ENCODE measurements at regions not wholly inside any gene's neighbourhood (a gene's known extent, or its start where the extent isn't known, plus 50 kb on each side); places are given as distances from the start of the nearest gene placed in this dataset.

DNA sequence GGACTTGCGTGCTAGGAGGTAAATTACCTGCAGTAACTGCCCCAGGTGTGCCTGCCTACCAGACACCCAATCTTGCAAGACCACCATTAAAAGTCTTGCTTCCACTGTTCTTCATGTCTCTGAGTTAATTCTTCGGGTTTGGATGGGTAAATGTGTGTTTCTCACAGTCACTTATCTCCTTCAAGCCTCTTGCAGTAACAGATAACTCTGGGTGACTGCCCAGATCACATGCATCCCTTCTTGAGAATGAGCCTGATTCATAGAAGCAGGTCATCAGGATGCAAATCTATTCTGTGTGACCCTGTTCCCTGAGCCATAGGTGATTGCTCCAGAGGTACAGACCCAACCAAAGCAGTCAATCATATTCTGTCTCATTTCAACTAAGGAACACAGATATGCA, 194.6 kb downstream of the METTL4 start:
- 25% methylated on average over 2 of the region's 2 CpGs for WGBS (ENCODE audit: low lambda C conversion rate)

DNA sequence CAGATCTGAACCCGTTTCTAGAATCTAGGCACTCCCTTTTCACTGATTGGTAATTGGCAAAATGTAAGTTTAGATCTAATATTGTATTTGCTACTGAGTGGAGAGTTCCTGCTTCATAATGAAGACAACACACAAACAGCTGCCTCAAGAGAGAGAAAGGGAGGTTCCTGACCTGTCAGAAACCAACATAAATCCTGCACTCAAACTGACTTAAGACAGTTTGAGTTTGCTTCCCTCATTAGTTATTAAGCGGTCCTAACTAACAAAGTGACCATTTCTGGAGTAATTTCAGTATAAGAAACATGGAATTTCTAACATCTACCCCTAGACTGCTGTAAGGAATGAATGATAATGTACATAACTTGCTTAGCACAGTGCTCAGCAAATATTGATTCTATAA, 191.2 kb downstream of the METTL4 start:
- Histone ChIP-seq H3K27me3 (ENCODE audit: insufficient read depth) (no peaks in the 10 kb centered on the region), H3K4me2 (no peak overlapping the region), H3K36me3 (replicated peaks in 1 of 2; ENCODE audit: control insufficient read depth in 1 of 2, insufficient read depth in 2 of 2, low read length in 1 of 2) (no peaks in the 10 kb centered on the region), H3K79me2 (ENCODE audit: insufficient read depth) (no peaks in the 10 kb centered on the region), H4K20me1 (ENCODE audit: insufficient read depth) (no peaks in the 10 kb centered on the region), H3K9me3 (no peaks in the 10 kb centered on the region), H2AFZ (ENCODE audit: low read depth) (no peak overlapping the region), H3K9ac (no peak overlapping the region), H3K4me3 (ENCODE audit: low read depth in 2 of 2, low read length in 1 of 2) (no peak overlapping the region), H3F3A (replicated peaks; ENCODE audit: insufficient read depth) (no peaks in the 10 kb centered on the region), H3K27ac (ENCODE audit: low read depth in 2 of 2, low read length in 1 of 2) (no peak overlapping the region), H3K4me1 (ENCODE audit: control insufficient read depth in 1 of 2, insufficient read depth in 2 of 2, low read depth in 1 of 2, low read length in 1 of 2) (no peaks in the 10 kb centered on the region), H3K9me2 (no peaks in the 10 kb centered on the region)
- 21% methylated on average over 2 of the region's 2 CpGs for WGBS (ENCODE audit: low lambda C conversion rate)
- ChIA-PET CTCF (no interaction called here), POLR2A (no interaction called here)
- no peak for TF ChIP-seq RFX5 (IDR thresholded peaks at IDR 0.05; ENCODE audit: low read length)
- TF ChIP-seq MXI1 (IDR thresholded peaks at IDR 0.05; ENCODE audit: low read depth, low read length) = no peak
- DNase-seq = no peak

More for the DNA sequence above, 194.6 kb downstream of the METTL4 start:
- ChIA-PET CTCF (no interaction called here), POLR2A (no interaction called here)
- H3K4me1 ChIP-seq (ENCODE audit: control insufficient read depth in 1 of 2, insufficient read depth in 2 of 2, low read depth in 1 of 2, low read length in 1 of 2) = no peaks in the 10 kb centered on the region
- H3K27me3 ChIP-seq (ENCODE audit: insufficient read depth) = no peaks in the 10 kb centered on the region
- no peak overlapping the region for H3K9ac ChIP-seq
- no peaks in the 10 kb centered on the region for H3K9me3 ChIP-seq
- H3K79me2 ChIP-seq (ENCODE audit: insufficient read depth) = no peaks in the 10 kb centered on the region
- no peak overlapping the region for H3K4me3 ChIP-seq (ENCODE audit: low read depth in 2 of 2, low read length in 1 of 2)
- H2AFZ ChIP-seq (ENCODE audit: low read depth) = no peak overlapping the region
- H4K20me1 ChIP-seq (ENCODE audit: insufficient read depth) = no peaks in the 10 kb centered on the region
- no peaks in the 10 kb centered on the region for H3K36me3 ChIP-seq (replicated peaks in 1 of 2; ENCODE audit: control insufficient read depth in 1 of 2, insufficient read depth in 2 of 2, low read length in 1 of 2)
- no peak for TF ChIP-seq TEAD4 (IDR thresholded peaks at IDR 0.05; ENCODE audit: borderline replicate concordance, insufficient read depth)
- no peak for TF ChIP-seq GABPA (IDR thresholded peaks at IDR 0.05; ENCODE audit: low read depth)
- TF ChIP-seq, protein P1, sequence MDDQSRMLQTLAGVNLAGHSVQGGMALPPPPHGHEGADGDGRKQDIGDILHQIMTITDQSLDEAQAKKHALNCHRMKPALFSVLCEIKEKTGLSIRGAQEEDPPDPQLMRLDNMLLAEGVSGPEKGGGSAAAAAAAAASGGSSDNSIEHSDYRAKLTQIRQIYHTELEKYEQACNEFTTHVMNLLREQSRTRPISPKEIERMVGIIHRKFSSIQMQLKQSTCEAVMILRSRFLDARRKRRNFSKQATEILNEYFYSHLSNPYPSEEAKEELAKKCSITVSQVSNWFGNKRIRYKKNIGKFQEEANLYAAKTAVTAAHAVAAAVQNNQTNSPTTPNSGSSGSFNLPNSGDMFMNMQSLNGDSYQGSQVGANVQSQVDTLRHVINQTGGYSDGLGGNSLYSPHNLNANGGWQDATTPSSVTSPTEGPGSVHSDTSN (IDR thresholded peaks at IDR 0.05) = no peak
- no peak for DNase-seq
- no peak overlapping the region for H3K27ac ChIP-seq (ENCODE audit: low read depth in 2 of 2, low read length in 1 of 2)
- no peaks in the 10 kb centered on the region for H3F3A ChIP-seq (replicated peaks; ENCODE audit: insufficient read depth)
- no peak overlapping the region for H3K4me2 ChIP-seq
- no peaks in the 10 kb centered on the region for H3K9me2 ChIP-seq

DNA sequence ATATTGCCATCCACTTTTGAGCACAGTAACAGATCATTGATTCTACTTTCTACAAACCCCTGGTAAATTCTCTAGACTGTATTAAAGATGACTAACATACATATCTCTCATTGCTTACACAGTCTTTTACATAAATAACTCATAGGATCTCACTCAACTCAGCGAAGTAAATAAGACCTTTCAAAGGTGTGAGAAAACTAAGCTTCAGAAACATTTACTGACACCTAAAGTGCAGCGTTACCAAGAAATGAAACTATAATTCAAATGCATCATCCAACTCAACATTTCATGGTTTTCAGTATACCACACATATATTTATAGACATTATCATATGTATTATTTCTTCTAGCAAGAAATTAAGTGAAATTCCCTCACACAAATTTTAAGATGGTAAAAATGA, 189.8 kb downstream of the METTL4 start:
- Histone ChIP-seq H3K4me1 (ENCODE audit: control insufficient read depth in 1 of 2, insufficient read depth in 2 of 2, low read depth in 1 of 2, low read length in 1 of 2) (no peaks in the 10 kb centered on the region), H3K79me2 (ENCODE audit: insufficient read depth) (no peaks in the 10 kb centered on the region), H3K27me3 (ENCODE audit: insufficient read depth) (no peaks in the 10 kb centered on the region), H3K9me2 (no peaks in the 10 kb centered on the region), H3K4me2 (no peak overlapping the region), H4K20me1 (ENCODE audit: insufficient read depth) (no peaks in the 10 kb centered on the region), H2AFZ (ENCODE audit: low read depth) (peak overlapping the region; percentile 36; the same call in 1 of the 2 replicates), H3K9ac (no peak overlapping the region), H3K27ac (ENCODE audit: low read depth in 2 of 2, low read length in 1 of 2) (no peak overlapping the region), H3K36me3 (replicated peaks in 1 of 2; ENCODE audit: control insufficient read depth in 1 of 2, insufficient read depth in 2 of 2, low read length in 1 of 2) (no peaks in the 10 kb centered on the region), H3K9me3 (peaks cover 4% of the 10 kb centered on the region), H3K4me3 (ENCODE audit: low read depth in 2 of 2, low read length in 1 of 2) (no peak overlapping the region), H3F3A (replicated peaks; ENCODE audit: insufficient read depth) (no peaks in the 10 kb centered on the region)
- WGBS (ENCODE audit: low lambda C conversion rate) = 27% methylated on average over 2 of the region's 2 CpGs
- CTCF ChIA-PET = no interaction called here
- TF ChIP-seq NRF1 (IDR thresholded peaks at IDR 0.05; ENCODE audit: low read depth, low read length) (no peak), SIN3A (IDR thresholded peaks at IDR 0.05; ENCODE audit: borderline replicate concordance, low read depth, low read length) (no peak), CHD2 (IDR thresholded peaks at IDR 0.05; ENCODE audit: low read length, partially characterized antibody) (no peak), RAD21 (IDR thresholded peaks at IDR 0.05; ENCODE audit: low read length) (no peak), EP300 (IDR thresholded peaks at IDR 0.05; ENCODE audit: borderline replicate concordance in 1 of 2, low read depth in 1 of 2, low read length in 1 of 2) (no peak), MEF2A (IDR thresholded peaks at IDR 0.05; ENCODE audit: borderline replicate concordance, low read depth) (no peak)
- DNase-seq = no peak
- POLR2A ChIA-PET = no interaction called here

All from SK-N-SH (cell line).